H9 (cell line): ENCODE measurements at regions not wholly inside any gene's neighbourhood (a gene's known extent, or its start where the extent isn't known, plus 50 kb on each side); places are given as distances from the start of the nearest gene placed in this dataset.

ENCODE experiments used
- DNase-seq: peaks from one replicate; pipeline ENCODE4 v3.0.0-alpha.2; 2017
- H2AFZ ChIP-seq: one replicate; pipeline ENCODE4 v1.6.1; 2013; ENCODE audit warnings: mild to moderate bottlenecking, low read length, control low read depth, moderate library complexity
- H2AK5ac ChIP-seq: 2 replicates; pipeline ENCODE4 v1.6.1; 2013; ENCODE audit warnings: low read length, control low read depth, mixed read lengths; ENCODE audit not compliant: insufficient read length
- H2BK120ac ChIP-seq: one replicate; pipeline ENCODE4 v1.6.1; 2013; ENCODE audit warnings: low read depth, mild to moderate bottlenecking, low read length, control low read depth, inconsistent platforms; ENCODE audit not compliant: poor library complexity, severe bottlenecking
- H2BK12ac ChIP-seq: 2 replicates; pipeline ENCODE4 v1.6.1; 2013; ENCODE audit warnings: low read length, control low read depth, mixed read lengths, low read depth; ENCODE audit not compliant: insufficient read length
- H2BK15ac ChIP-seq: 2 replicates; pipeline ENCODE4 v1.6.1; 2013; ENCODE audit warnings: low read depth, low read length, control low read depth
- H2BK20ac ChIP-seq: one replicate; pipeline ENCODE4 v1.6.1; 2013; ENCODE audit warnings: low read depth, mild to moderate bottlenecking, low read length, control low read depth, inconsistent platforms; ENCODE audit not compliant: poor library complexity, severe bottlenecking
- H2BK5ac ChIP-seq: 2 replicates; pipeline ENCODE4 v1.6.1; 2013; ENCODE audit warnings: low read length, control low read depth, mixed read lengths; ENCODE audit not compliant: insufficient read length
- H3K14ac ChIP-seq: 2 replicates; pipeline ENCODE4 v1.6.1; 2013; ENCODE audit warnings: low read length, control low read depth; ENCODE audit not compliant: insufficient read depth
- H3K18ac ChIP-seq: 2 replicates; pipeline ENCODE4 v1.6.1; 2013; ENCODE audit warnings: low read depth, mild to moderate bottlenecking, mixed read lengths, low read length, control low read depth; ENCODE audit not compliant: insufficient read length
- H3K23ac ChIP-seq: 2 replicates; pipeline ENCODE4 v1.6.1; 2013; ENCODE audit warnings: low read length, control low read depth, mixed read lengths, low read depth; ENCODE audit not compliant: insufficient read length
- H3K23me2 ChIP-seq: 2 replicates; pipeline ENCODE4 v1.6.1; 2013; ENCODE audit warnings: low read depth, mild to moderate bottlenecking, mixed read lengths, low read length, control low read depth; ENCODE audit not compliant: insufficient read length, poor library complexity, severe bottlenecking
- H3K27ac ChIP-seq: 2 replicates; pipeline ENCODE4 v1.5.1; 2013; ENCODE audit warnings: low read length, control low read depth, mixed read lengths, low read depth; ENCODE audit not compliant: insufficient read length
- H3K27me3 ChIP-seq: 2 replicates; pipeline ENCODE4 v1.6.1; 2013; ENCODE audit warnings: low read length, control low read depth, inconsistent platforms; ENCODE audit not compliant: insufficient read depth
- H3K4ac ChIP-seq: 2 replicates; pipeline ENCODE4 v1.6.1; 2013; ENCODE audit warnings: low read depth, mild to moderate bottlenecking, control low read depth, inconsistent platforms, low read length, moderate library complexity
- H3K4me1 ChIP-seq: 2 replicates; pipeline ENCODE4 v1.6.1; 2013; ENCODE audit warnings: low read length, control low read depth, inconsistent platforms; ENCODE audit not compliant: insufficient read depth
- H3K4me2 ChIP-seq: 2 replicates; pipeline ENCODE4 v1.6.1; 2013; ENCODE audit warnings: low read length, control low read depth, mixed read lengths; ENCODE audit not compliant: insufficient read length, insufficient read depth
- H3K56ac ChIP-seq: 2 replicates; pipeline ENCODE4 v1.6.1; 2013; ENCODE audit warnings: low read depth, mild to moderate bottlenecking, mixed read lengths, low read length, control low read depth; ENCODE audit not compliant: insufficient read length
- H3K79me1 ChIP-seq: 2 replicates; pipeline ENCODE4 v1.6.1; 2013; ENCODE audit warnings: low read depth, mild to moderate bottlenecking, moderate library complexity, low read length, control low read depth, inconsistent platforms; ENCODE audit not compliant: insufficient read depth, poor library complexity, severe bottlenecking
- H3K79me2 ChIP-seq: 2 replicates; pipeline ENCODE4 v1.6.1; 2013; ENCODE audit warnings: low read length, control low read depth, inconsistent platforms; ENCODE audit not compliant: insufficient read depth
- H3K9ac ChIP-seq: 2 replicates; pipeline ENCODE4 v1.6.1; 2013; ENCODE audit warnings: low read length, control low read depth, mixed read lengths; ENCODE audit not compliant: insufficient read length; ENCODE audit errors: extremely low read depth
- H3K9me3 ChIP-seq: one replicate; pipeline ENCODE4 v1.6.1; 2013; ENCODE audit warnings: low read depth, low read length, inconsistent platforms; ENCODE audit not compliant: control insufficient read depth
- H3T11ph ChIP-seq: one replicate; pipeline ENCODE4 v1.6.1; 2013; ENCODE audit warnings: mild to moderate bottlenecking, low read length, control low read depth, inconsistent platforms
- H4K20me1 ChIP-seq: one replicate; pipeline ENCODE4 v1.6.1; 2013; ENCODE audit not compliant: control insufficient read depth, insufficient read length, insufficient read depth
- H4K5ac ChIP-seq: 2 replicates; pipeline ENCODE4 v1.6.1; 2013; ENCODE audit warnings: low read depth, mild to moderate bottlenecking, mixed read lengths, low read length, control low read depth; ENCODE audit not compliant: insufficient read length
- H4K8ac ChIP-seq: replicated peaks from 2 replicates; pipeline ENCODE4 v1.6.1; 2013; ENCODE audit warnings: low read length, control low read depth, mixed read lengths, low read depth; ENCODE audit not compliant: insufficient read length
- H4K91ac ChIP-seq: 2 replicates; pipeline ENCODE4 v1.6.1; 2013; ENCODE audit warnings: low read depth, mild to moderate bottlenecking, moderate library complexity, mixed read lengths, low read length, control low read depth; ENCODE audit not compliant: insufficient read length
- H3K27ac Mint-ChIP-seq, 3 experiments: 2 replicates in 2 of 3; 3 replicates in 1 of 3; pipeline ENCODE4 v1.8.0; 2020 to 2021; ENCODE audit warnings: mixed read lengths in 3 of 3, mild to moderate bottlenecking in 1 of 3, moderate library complexity in 1 of 3
- H3K27me3 Mint-ChIP-seq: 2 replicates; pipeline ENCODE4 v1.8.0; 2021; ENCODE audit warnings: low read depth, mild to moderate bottlenecking, moderate library complexity, mixed read lengths
- H3K36me3 Mint-ChIP-seq, 3 experiments: 2 replicates in 2 of 3; 3 replicates in 1 of 3; pipeline ENCODE4 v1.8.0; 2020 to 2021; ENCODE audit warnings: low read depth in 3 of 3, mixed read lengths in 3 of 3; ENCODE audit not compliant: insufficient read depth in 1 of 3
- H3K4me1 Mint-ChIP-seq, 2 experiments: 2 replicates each; pipeline ENCODE4 v1.8.0; 2020; ENCODE audit warnings: mixed read lengths in 2 of 2
- H3K4me3 Mint-ChIP-seq, 2 experiments: 2 replicates in 1 of 2; 3 replicates in 1 of 2; pipeline ENCODE4 v1.8.0; 2020 to 2021; ENCODE audit warnings: mild to moderate bottlenecking in 2 of 2, mixed read lengths in 2 of 2, moderate library complexity in 1 of 2
- H3K9me3 Mint-ChIP-seq, 2 experiments: 2 replicates in 1 of 2; 3 replicates in 1 of 2; pipeline ENCODE4 v1.8.0; 2020; ENCODE audit warnings: mild to moderate bottlenecking in 2 of 2, mixed read lengths in 2 of 2, moderate library complexity in 1 of 2
- CTCF ChIP-seq: fragments of 200-600 bp; sonication (generic); conservative IDR thresholded peaks from 3 replicates; pipeline ENCODE4 v1.8.0; 2021; ENCODE audit warnings: antibody characterized with exemption, mild to moderate bottlenecking
- WGBS: extraction: QIAGEN DNeasy Blood & Tissue Kit; methylation state at CpG from one replicate; pipeline ENCODE4 v1.1.7; 2013; ENCODE audit warnings: missing lambda C conversion rate, low lambda C conversion rate, mixed read lengths; ENCODE audit not compliant: insufficient read length; ENCODE audit errors: extremely low coverage; 5-methylcytosine and 5-hydroxymethylcytosine counted together

GRCh38 chr6:28657381-28657768 is 131.7 kb downstream of the GPX5 start:
- H3K4me2 ChIP-seq: peak overlapping the region; percentile 76
- no peaks in the 10 kb centered on the region for H4K20me1 ChIP-seq
- no peaks in the 10 kb centered on the region for H3K27me3 ChIP-seq
- no peak overlapping the region for H2BK20ac ChIP-seq
- H2BK15ac ChIP-seq: no peak overlapping the region
- no peak overlapping the region for H3T11ph ChIP-seq
- no peak overlapping the region for H3K27ac ChIP-seq
- H3K9me3 Mint-ChIP-seq: peaks cover 2 to 6% of the 10 kb centered on the region in 2 experiments; a peak in 2 of 5 replicates
- peak overlapping the region; percentile 87 to 93 for H3K4me3 Mint-ChIP-seq
- H4K5ac ChIP-seq: no peak overlapping the region
- no peaks in the 10 kb centered on the region for H3K9me3 ChIP-seq
- peak overlapping the region; percentile 97 for H2AFZ ChIP-seq
- no peak overlapping the region for H3K14ac ChIP-seq
- peak overlapping the region; percentile 75 for H3K9ac ChIP-seq
- no peak overlapping the region for H2BK120ac ChIP-seq
- H3K27me3 Mint-ChIP-seq: peaks cover 14% of the 10 kb centered on the region
- H3K79me2 ChIP-seq: no peaks in the 10 kb centered on the region
- H3K36me3 Mint-ChIP-seq: no peaks in the 10 kb centered on the region; a peak in 1 of 7 replicates
- no peak for DNase-seq
- no peak overlapping the region for H2BK5ac ChIP-seq
- H3K79me1 ChIP-seq: no peaks in the 10 kb centered on the region
- no peak for TF ChIP-seq CTCF
- H4K8ac ChIP-seq: no peak overlapping the region
- H3K23me2 ChIP-seq: peaks cover 6% of the 10 kb centered on the region
- H3K27ac Mint-ChIP-seq: no peak overlapping the region
- no peak overlapping the region for H3K18ac ChIP-seq
- no peak overlapping the region for H2AK5ac ChIP-seq
- no peak overlapping the region for H3K56ac ChIP-seq
- no peak overlapping the region for H3K23ac ChIP-seq
- H3K4ac ChIP-seq: no peak overlapping the region
- no peaks in the 10 kb centered on the region for H3K4me1 ChIP-seq
- H2BK12ac ChIP-seq: no peak overlapping the region
- no CpG with 5 or more reads among the region's 10 CpGs for WGBS
- H4K91ac ChIP-seq: no peak overlapping the region
- H3K4me1 Mint-ChIP-seq: peaks cover 14 to 17% of the 10 kb centered on the region in 2 experiments
